H9 (cell line): ENCODE measurements at regions not wholly inside any gene's neighbourhood (a gene's known extent, or its start where the extent isn't known, plus 50 kb on each side); places are given as distances from the start of the nearest gene placed in this dataset.

Experiments
- DNase-seq: peaks from one replicate; pipeline ENCODE4 v3.0.0-alpha.2; 2017
- H2AFZ ChIP-seq: one replicate; pipeline ENCODE4 v1.6.1; 2013; ENCODE audit warnings: mild to moderate bottlenecking, low read length, control low read depth, moderate library complexity
- H2AK5ac ChIP-seq: 2 replicates; pipeline ENCODE4 v1.6.1; 2013; ENCODE audit warnings: low read length, control low read depth, mixed read lengths; ENCODE audit not compliant: insufficient read length
- H2BK120ac ChIP-seq: one replicate; pipeline ENCODE4 v1.6.1; 2013; ENCODE audit warnings: low read depth, mild to moderate bottlenecking, low read length, control low read depth, inconsistent platforms; ENCODE audit not compliant: poor library complexity, severe bottlenecking
- H2BK12ac ChIP-seq: 2 replicates; pipeline ENCODE4 v1.6.1; 2013; ENCODE audit warnings: low read length, control low read depth, mixed read lengths, low read depth; ENCODE audit not compliant: insufficient read length
- H2BK15ac ChIP-seq: 2 replicates; pipeline ENCODE4 v1.6.1; 2013; ENCODE audit warnings: low read depth, low read length, control low read depth
- H2BK20ac ChIP-seq: one replicate; pipeline ENCODE4 v1.6.1; 2013; ENCODE audit warnings: low read depth, mild to moderate bottlenecking, low read length, control low read depth, inconsistent platforms; ENCODE audit not compliant: poor library complexity, severe bottlenecking
- H2BK5ac ChIP-seq: 2 replicates; pipeline ENCODE4 v1.6.1; 2013; ENCODE audit warnings: low read length, control low read depth, mixed read lengths; ENCODE audit not compliant: insufficient read length
- H3K14ac ChIP-seq: 2 replicates; pipeline ENCODE4 v1.6.1; 2013; ENCODE audit warnings: low read length, control low read depth; ENCODE audit not compliant: insufficient read depth
- H3K18ac ChIP-seq: 2 replicates; pipeline ENCODE4 v1.6.1; 2013; ENCODE audit warnings: low read depth, mild to moderate bottlenecking, mixed read lengths, low read length, control low read depth; ENCODE audit not compliant: insufficient read length
- H3K23ac ChIP-seq: 2 replicates; pipeline ENCODE4 v1.6.1; 2013; ENCODE audit warnings: low read length, control low read depth, mixed read lengths, low read depth; ENCODE audit not compliant: insufficient read length
- H3K23me2 ChIP-seq: 2 replicates; pipeline ENCODE4 v1.6.1; 2013; ENCODE audit warnings: low read depth, mild to moderate bottlenecking, mixed read lengths, low read length, control low read depth; ENCODE audit not compliant: insufficient read length, poor library complexity, severe bottlenecking
- H3K27ac ChIP-seq: 2 replicates; pipeline ENCODE4 v1.5.1; 2013; ENCODE audit warnings: low read length, control low read depth, mixed read lengths, low read depth; ENCODE audit not compliant: insufficient read length
- H3K27me3 ChIP-seq: 2 replicates; pipeline ENCODE4 v1.6.1; 2013; ENCODE audit warnings: low read length, control low read depth, inconsistent platforms; ENCODE audit not compliant: insufficient read depth
- H3K4ac ChIP-seq: 2 replicates; pipeline ENCODE4 v1.6.1; 2013; ENCODE audit warnings: low read depth, mild to moderate bottlenecking, control low read depth, inconsistent platforms, low read length, moderate library complexity
- H3K4me1 ChIP-seq: 2 replicates; pipeline ENCODE4 v1.6.1; 2013; ENCODE audit warnings: low read length, control low read depth, inconsistent platforms; ENCODE audit not compliant: insufficient read depth
- H3K4me2 ChIP-seq: 2 replicates; pipeline ENCODE4 v1.6.1; 2013; ENCODE audit warnings: low read length, control low read depth, mixed read lengths; ENCODE audit not compliant: insufficient read length, insufficient read depth
- H3K56ac ChIP-seq: 2 replicates; pipeline ENCODE4 v1.6.1; 2013; ENCODE audit warnings: low read depth, mild to moderate bottlenecking, mixed read lengths, low read length, control low read depth; ENCODE audit not compliant: insufficient read length
- H3K79me1 ChIP-seq: 2 replicates; pipeline ENCODE4 v1.6.1; 2013; ENCODE audit warnings: low read depth, mild to moderate bottlenecking, moderate library complexity, low read length, control low read depth, inconsistent platforms; ENCODE audit not compliant: insufficient read depth, poor library complexity, severe bottlenecking
- H3K79me2 ChIP-seq: 2 replicates; pipeline ENCODE4 v1.6.1; 2013; ENCODE audit warnings: low read length, control low read depth, inconsistent platforms; ENCODE audit not compliant: insufficient read depth
- H3K9ac ChIP-seq: 2 replicates; pipeline ENCODE4 v1.6.1; 2013; ENCODE audit warnings: low read length, control low read depth, mixed read lengths; ENCODE audit not compliant: insufficient read length; ENCODE audit errors: extremely low read depth
- H3K9me3 ChIP-seq: one replicate; pipeline ENCODE4 v1.6.1; 2013; ENCODE audit warnings: low read depth, low read length, inconsistent platforms; ENCODE audit not compliant: control insufficient read depth
- H3T11ph ChIP-seq: one replicate; pipeline ENCODE4 v1.6.1; 2013; ENCODE audit warnings: mild to moderate bottlenecking, low read length, control low read depth, inconsistent platforms
- H4K20me1 ChIP-seq: one replicate; pipeline ENCODE4 v1.6.1; 2013; ENCODE audit not compliant: control insufficient read depth, insufficient read length, insufficient read depth
- H4K5ac ChIP-seq: 2 replicates; pipeline ENCODE4 v1.6.1; 2013; ENCODE audit warnings: low read depth, mild to moderate bottlenecking, mixed read lengths, low read length, control low read depth; ENCODE audit not compliant: insufficient read length
- H4K8ac ChIP-seq: replicated peaks from 2 replicates; pipeline ENCODE4 v1.6.1; 2013; ENCODE audit warnings: low read length, control low read depth, mixed read lengths, low read depth; ENCODE audit not compliant: insufficient read length
- H4K91ac ChIP-seq: 2 replicates; pipeline ENCODE4 v1.6.1; 2013; ENCODE audit warnings: low read depth, mild to moderate bottlenecking, moderate library complexity, mixed read lengths, low read length, control low read depth; ENCODE audit not compliant: insufficient read length
- H3K27ac Mint-ChIP-seq, 3 experiments: 2 replicates in 2 of 3; 3 replicates in 1 of 3; pipeline ENCODE4 v1.8.0; 2020 to 2021; ENCODE audit warnings: mixed read lengths in 3 of 3, mild to moderate bottlenecking in 1 of 3, moderate library complexity in 1 of 3
- H3K27me3 Mint-ChIP-seq: 2 replicates; pipeline ENCODE4 v1.8.0; 2021; ENCODE audit warnings: low read depth, mild to moderate bottlenecking, moderate library complexity, mixed read lengths
- H3K36me3 Mint-ChIP-seq, 3 experiments: 2 replicates in 2 of 3; 3 replicates in 1 of 3; pipeline ENCODE4 v1.8.0; 2020 to 2021; ENCODE audit warnings: low read depth in 3 of 3, mixed read lengths in 3 of 3; ENCODE audit not compliant: insufficient read depth in 1 of 3
- H3K4me1 Mint-ChIP-seq, 2 experiments: 2 replicates each; pipeline ENCODE4 v1.8.0; 2020; ENCODE audit warnings: mixed read lengths in 2 of 2
- H3K4me3 Mint-ChIP-seq, 2 experiments: 2 replicates in 1 of 2; 3 replicates in 1 of 2; pipeline ENCODE4 v1.8.0; 2020 to 2021; ENCODE audit warnings: mild to moderate bottlenecking in 2 of 2, mixed read lengths in 2 of 2, moderate library complexity in 1 of 2
- H3K9me3 Mint-ChIP-seq, 2 experiments: 2 replicates in 1 of 2; 3 replicates in 1 of 2; pipeline ENCODE4 v1.8.0; 2020; ENCODE audit warnings: mild to moderate bottlenecking in 2 of 2, mixed read lengths in 2 of 2, moderate library complexity in 1 of 2
- WGBS: extraction: QIAGEN DNeasy Blood & Tissue Kit; methylation state at CpG from one replicate; pipeline ENCODE4 v1.1.7; 2013; ENCODE audit warnings: missing lambda C conversion rate, low lambda C conversion rate, mixed read lengths; ENCODE audit not compliant: insufficient read length; ENCODE audit errors: extremely low coverage; 5-methylcytosine and 5-hydroxymethylcytosine counted together
- TF ChIP-seq, protein P1 (sequence below): fragments of 200-600 bp; sonication (generic); conservative IDR thresholded peaks from 3 replicates; pipeline ENCODE4 v1.8.0; 2021; ENCODE audit warnings: antibody characterized with exemption, mild to moderate bottlenecking

DNA sequence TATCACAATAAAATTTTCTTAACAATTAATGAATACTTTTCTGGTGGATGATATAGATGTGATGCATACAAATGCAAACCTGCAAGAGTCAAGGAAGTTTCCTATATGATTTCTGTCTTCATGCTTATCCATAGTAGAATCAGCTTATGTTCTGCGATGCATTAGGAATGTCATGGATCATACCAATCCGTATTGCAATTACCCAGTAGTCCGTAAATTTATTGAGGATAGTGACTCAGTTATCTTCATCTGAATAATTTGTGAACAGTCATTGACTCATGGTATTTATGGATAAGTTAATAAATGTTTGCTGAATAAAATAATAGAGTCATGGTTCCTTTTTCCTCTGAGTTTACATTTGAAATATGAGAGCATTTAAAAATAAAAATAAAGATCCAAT is 483.4 kb downstream of the LRFN5 start:
- Histone ChIP-seq H2AK5ac (no peak overlapping the region), H3K4me2 (no peak overlapping the region), H2BK120ac (no peak overlapping the region), H3K9ac (no peak overlapping the region), H3K23me2 (no peaks in the 10 kb centered on the region), H3K79me2 (no peaks in the 10 kb centered on the region), H3K79me1 (no peaks in the 10 kb centered on the region), H4K8ac (no peak overlapping the region), H2AFZ (no peak overlapping the region), H3K14ac (no peak overlapping the region), H2BK20ac (no peak overlapping the region), H4K5ac (no peak overlapping the region), H2BK15ac (no peak overlapping the region), H2BK12ac (no peak overlapping the region), H3K27me3 (no peaks in the 10 kb centered on the region), H3T11ph (no peak overlapping the region), H3K4me1 (no peaks in the 10 kb centered on the region), H3K18ac (no peak overlapping the region), H3K27ac (no peak overlapping the region), H3K23ac (no peak overlapping the region), H4K91ac (no peak overlapping the region), H3K9me3 (no peaks in the 10 kb centered on the region), H2BK5ac (no peak overlapping the region), H4K20me1 (no peaks in the 10 kb centered on the region), H3K56ac (no peak overlapping the region), H3K4ac (no peak overlapping the region)
- Mint-ChIP-seq H3K4me1 (no peaks in the 10 kb centered on the region), H3K27ac (no peak overlapping the region), H3K36me3 (no peaks in the 10 kb centered on the region), H3K9me3 (no peaks in the 10 kb centered on the region), H3K4me3 (no peak overlapping the region), H3K27me3 (no peaks in the 10 kb centered on the region)
- TF ChIP-seq, protein P1, sequence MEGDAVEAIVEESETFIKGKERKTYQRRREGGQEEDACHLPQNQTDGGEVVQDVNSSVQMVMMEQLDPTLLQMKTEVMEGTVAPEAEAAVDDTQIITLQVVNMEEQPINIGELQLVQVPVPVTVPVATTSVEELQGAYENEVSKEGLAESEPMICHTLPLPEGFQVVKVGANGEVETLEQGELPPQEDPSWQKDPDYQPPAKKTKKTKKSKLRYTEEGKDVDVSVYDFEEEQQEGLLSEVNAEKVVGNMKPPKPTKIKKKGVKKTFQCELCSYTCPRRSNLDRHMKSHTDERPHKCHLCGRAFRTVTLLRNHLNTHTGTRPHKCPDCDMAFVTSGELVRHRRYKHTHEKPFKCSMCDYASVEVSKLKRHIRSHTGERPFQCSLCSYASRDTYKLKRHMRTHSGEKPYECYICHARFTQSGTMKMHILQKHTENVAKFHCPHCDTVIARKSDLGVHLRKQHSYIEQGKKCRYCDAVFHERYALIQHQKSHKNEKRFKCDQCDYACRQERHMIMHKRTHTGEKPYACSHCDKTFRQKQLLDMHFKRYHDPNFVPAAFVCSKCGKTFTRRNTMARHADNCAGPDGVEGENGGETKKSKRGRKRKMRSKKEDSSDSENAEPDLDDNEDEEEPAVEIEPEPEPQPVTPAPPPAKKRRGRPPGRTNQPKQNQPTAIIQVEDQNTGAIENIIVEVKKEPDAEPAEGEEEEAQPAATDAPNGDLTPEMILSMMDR = no peak
- WGBS = no CpG with 5 or more reads among the region's 3 CpGs
- DNase-seq = no peak
